HL-60 (cell line): ENCODE measurements at regions not wholly inside any gene's neighbourhood (a gene's known extent, or its start where the extent isn't known, plus 50 kb on each side); places are given as distances from the start of the nearest gene placed in this dataset.

Experiments
- DNase-seq, 2 experiments: peaks; one replicate each; pipeline ENCODE4 v3.0.0-alpha.2; 2010 to 2020; ENCODE audit warnings: low read depth in 1 of 2, low spot score in 1 of 2
- H3K27ac ChIP-seq: fragments of 250-450 bp; sonication (Bioruptor Pico); replicated peaks from 2 replicates; pipeline ENCODE4 v1.5.1; 2020; ENCODE audit warnings: mild to moderate bottlenecking, moderate library complexity
- H3K27me3 ChIP-seq: fragments of 250-450 bp; sonication (Bioruptor Pico); 2 replicates; pipeline ENCODE4 v1.5.1; 2021; ENCODE audit warnings: mild to moderate bottlenecking, moderate library complexity; ENCODE audit not compliant: insufficient read depth, poor library complexity, severe bottlenecking
- H3K4me3 ChIP-seq: replicated peaks from 2 replicates; pipeline ENCODE4 v1.5.1; 2011; ENCODE audit warnings: mild to moderate bottlenecking, control low read depth, low read length; ENCODE audit not compliant: insufficient read depth
- CTCF ChIP-seq: IDR thresholded peaks from one replicate; pipeline ENCODE4 v1.5.1; 2011; ENCODE audit warnings: low read length, control low read depth, inconsistent platforms; ENCODE audit not compliant: insufficient read depth
- GABPA ChIP-seq: IDR thresholded peaks from 2 replicates; pipeline ENCODE4 v1.6.1; 2012; ENCODE audit warnings: low read depth
- POLR2AphosphoS5 ChIP-seq: IDR thresholded peaks from 2 replicates; pipeline ENCODE4 v1.6.1; 2012; ENCODE audit warnings: low read depth
- REST ChIP-seq: IDR thresholded peaks from 2 replicates; pipeline ENCODE4 v1.6.1; 2012; ENCODE audit warnings: low read depth; ENCODE audit not compliant: insufficient replicate concordance
- SPI1 ChIP-seq: IDR thresholded peaks from 2 replicates; pipeline ENCODE4 v1.6.1; 2012; ENCODE audit warnings: low read depth, mild to moderate bottlenecking, borderline replicate concordance

- no peaks in the 10 kb centered on the region for H3K27me3 ChIP-seq
- no peak overlapping the region for H3K4me3 ChIP-seq
- no peak overlapping the region for H3K27ac ChIP-seq
- TF ChIP-seq GABPA (no peak), POLR2AphosphoS5 (no peak), REST (no peak), CTCF (no peak), SPI1 (no peak)
- DNase-seq: no peak
These were observed 490.2 kb upstream of the AUTS2 start for GRCh38 chr7:69108097-69108496.

GRCh38 chr7:69109246-69109645 lies 489.0 kb upstream of the AUTS2 start:
- no peak for TF ChIP-seq REST
- no peak for TF ChIP-seq GABPA
- TF ChIP-seq SPI1: no peak
- TF ChIP-seq CTCF: no peak
- TF ChIP-seq POLR2AphosphoS5: no peak
- no peak overlapping the region for H3K27ac ChIP-seq
- no peaks in the 10 kb centered on the region for H3K27me3 ChIP-seq
- DNase-seq: no peak
- no peak overlapping the region for H3K4me3 ChIP-seq

GRCh38 chr7:69109879-69110278 lies 488.4 kb upstream of the AUTS2 start:
- no peak for DNase-seq
- TF ChIP-seq SPI1 (no peak), GABPA (no peak), POLR2AphosphoS5 (no peak), REST (no peak), CTCF (no peak)
- Histone ChIP-seq H3K4me3 (no peak overlapping the region), H3K27me3 (no peaks in the 10 kb centered on the region), H3K27ac (no peak overlapping the region)
